Activated T-helper 17 cell treated with anti-CD3 and anti-CD28 coated beads, Interleukin-2, amount 50 U/mL, for 72 hours (primary cell): ENCODE measurements at regions not wholly inside any gene's neighbourhood (a gene's known extent, or its start where the extent isn't known, plus 50 kb on each side); places are given as distances from the start of the nearest gene placed in this dataset.
"Not testable (repeated sequence)": the region's sequence is repeated elsewhere in the genome, so short reads cannot be mapped to it uniquely, and the experiment has no call there.

ENCODE experiments used
- ATAC-seq: fragments of 150-1000 bp; cut with Tn5 transposase; replicated peaks from 2 replicates; pipeline ENCODE4 v1.10.0; 2021; ENCODE audit warnings: mild to moderate bottlenecking, moderate library complexity
- H3K27ac Mint-ChIP-seq: one replicate; pipeline ENCODE4 v1.8.0; 2022; ENCODE audit warnings: mixed read lengths
- H3K27me3 Mint-ChIP-seq: one replicate; pipeline ENCODE4 v1.8.0; 2022; ENCODE audit warnings: mixed read lengths
- H3K36me3 Mint-ChIP-seq: one replicate; pipeline ENCODE4 v1.8.0; 2022; ENCODE audit warnings: low read depth, mild to moderate bottlenecking, mixed read lengths
- H3K4me1 Mint-ChIP-seq: one replicate; pipeline ENCODE4 v1.8.0; 2022; ENCODE audit warnings: mixed read lengths
- H3K4me3 Mint-ChIP-seq: one replicate; pipeline ENCODE4 v1.8.0; 2022; ENCODE audit warnings: mild to moderate bottlenecking, mixed read lengths
- H3K9me3 Mint-ChIP-seq: one replicate; pipeline ENCODE4 v1.8.0; 2022; ENCODE audit warnings: mixed read lengths

GRCh38 chr12:11546582-11547270 lies 102.7 kb upstream of the ETV6 start:
- H3K27me3 Mint-ChIP-seq, ATAC-seq, H3K9me3 Mint-ChIP-seq, H3K27ac Mint-ChIP-seq, H3K36me3 Mint-ChIP-seq: not testable (repeated sequence)
- Mint-ChIP-seq H3K4me3 (peak overlapping the region; percentile 84), H3K4me1 (peaks cover 26% of the 10 kb centered on the region)

GRCh38 chr12:11547271-11547646 lies 102.2 kb upstream of the ETV6 start:
- H3K9me3 Mint-ChIP-seq, H3K27ac Mint-ChIP-seq: not testable (repeated sequence)
- peak overlapping the region; percentile 84 for H3K4me3 Mint-ChIP-seq

GRCh38 chr12:11549119-11549518 lies 100.4 kb upstream of the ETV6 start:
- peaks cover 20% of the 10 kb centered on the region for H3K4me1 Mint-ChIP-seq
- no peak for ATAC-seq
- no peaks in the 10 kb centered on the region for H3K9me3 Mint-ChIP-seq
- H3K27me3 Mint-ChIP-seq: no peaks in the 10 kb centered on the region
- no peak overlapping the region for H3K4me3 Mint-ChIP-seq
- H3K27ac Mint-ChIP-seq: no peak overlapping the region
- H3K36me3 Mint-ChIP-seq: no peaks in the 10 kb centered on the region

More at GRCh38 chr12:11547271-11547646, 102.2 kb upstream of the ETV6 start:
- H3K36me3 Mint-ChIP-seq, ATAC-seq, H3K27me3 Mint-ChIP-seq: not testable (repeated sequence)
- peaks cover 26% of the 10 kb centered on the region for H3K4me1 Mint-ChIP-seq

- H3K27ac Mint-ChIP-seq: peak overlapping the region; percentile 1
- H3K27me3 Mint-ChIP-seq: no peaks in the 10 kb centered on the region
- peak overlapping the region; percentile 5 for H3K4me3 Mint-ChIP-seq
- peak; percentile 82 for ATAC-seq
- H3K4me1 Mint-ChIP-seq: peaks cover 16% of the 10 kb centered on the region
- H3K36me3 Mint-ChIP-seq: no peaks in the 10 kb centered on the region
- H3K9me3 Mint-ChIP-seq: no peaks in the 10 kb centered on the region
Observed at GRCh38 chr12:11553871-11554533, 95.5 kb upstream of the ETV6 start.

GRCh38 chr12:11555195-11555594 lies 94.3 kb upstream of the ETV6 start:
- H3K4me3 Mint-ChIP-seq: peak overlapping the region; percentile 71
- H3K9me3 Mint-ChIP-seq: no peaks in the 10 kb centered on the region
- ATAC-seq: no peak
- no peaks in the 10 kb centered on the region for H3K36me3 Mint-ChIP-seq
- peaks cover 16% of the 10 kb centered on the region for H3K4me1 Mint-ChIP-seq
- no peak overlapping the region for H3K27ac Mint-ChIP-seq
- H3K27me3 Mint-ChIP-seq: no peaks in the 10 kb centered on the region

GRCh38 chr12:11555743-11556625 lies 93.5 kb upstream of the ETV6 start:
- peak; percentile 70 for ATAC-seq
- no peaks in the 10 kb centered on the region for H3K36me3 Mint-ChIP-seq
- peak overlapping the region; percentile 51 for H3K27ac Mint-ChIP-seq
- H3K4me1 Mint-ChIP-seq: peaks cover 16% of the 10 kb centered on the region
- no peaks in the 10 kb centered on the region for H3K27me3 Mint-ChIP-seq
- H3K4me3 Mint-ChIP-seq: peak overlapping the region; percentile 71
- no peaks in the 10 kb centered on the region for H3K9me3 Mint-ChIP-seq

GRCh38 chr12:11556682-11557081 lies 92.8 kb upstream of the ETV6 start:
- Mint-ChIP-seq H3K4me3 (peak overlapping the region; percentile 71), H3K4me1 (peaks cover 16% of the 10 kb centered on the region), H3K27ac (peak overlapping the region; percentile 51), H3K9me3 (no peaks in the 10 kb centered on the region), H3K36me3 (no peaks in the 10 kb centered on the region), H3K27me3 (no peaks in the 10 kb centered on the region)
- ATAC-seq: no peak

GRCh38 chr12:11559626-11560340 lies 89.7 kb upstream of the ETV6 start:
- ATAC-seq: no peak
- H3K27me3 Mint-ChIP-seq: no peaks in the 10 kb centered on the region
- H3K4me1 Mint-ChIP-seq: peaks cover 9% of the 10 kb centered on the region
- no peaks in the 10 kb centered on the region for H3K9me3 Mint-ChIP-seq
- no peak overlapping the region for H3K27ac Mint-ChIP-seq
- no peaks in the 10 kb centered on the region for H3K36me3 Mint-ChIP-seq
- H3K4me3 Mint-ChIP-seq: no peak overlapping the region

GRCh38 chr12:11561411-11561810 lies 88.1 kb upstream of the ETV6 start:
- H3K27ac Mint-ChIP-seq: no peak overlapping the region
- peaks cover under 1% of the 10 kb centered on the region for H3K4me1 Mint-ChIP-seq
- H3K27me3 Mint-ChIP-seq: no peaks in the 10 kb centered on the region
- no peak for ATAC-seq
- H3K9me3 Mint-ChIP-seq: no peaks in the 10 kb centered on the region
- no peak overlapping the region for H3K4me3 Mint-ChIP-seq
- H3K36me3 Mint-ChIP-seq: no peaks in the 10 kb centered on the region

- no peaks in the 10 kb centered on the region for H3K27me3 Mint-ChIP-seq
- H3K9me3 Mint-ChIP-seq: no peaks in the 10 kb centered on the region
- no peak for ATAC-seq
Observed at GRCh38 chr12:11563785-11564739, 85.4 kb upstream of the ETV6 start.

GRCh38 chr12:11564984-11565651 lies 84.4 kb upstream of the ETV6 start:
- Mint-ChIP-seq H3K4me1 (no peaks in the 10 kb centered on the region), H3K27ac (no peak overlapping the region), H3K9me3 (no peaks in the 10 kb centered on the region), H3K4me3 (no peak overlapping the region), H3K36me3 (no peaks in the 10 kb centered on the region), H3K27me3 (no peaks in the 10 kb centered on the region)
- ATAC-seq: no peak

More at GRCh38 chr12:11563785-11564739, 85.4 kb upstream of the ETV6 start:
- no peak overlapping the region for H3K4me3 Mint-ChIP-seq
- no peak overlapping the region for H3K27ac Mint-ChIP-seq
- no peaks in the 10 kb centered on the region for H3K4me1 Mint-ChIP-seq
- no peaks in the 10 kb centered on the region for H3K36me3 Mint-ChIP-seq

GRCh38 chr12:11565752-11566151 lies 83.7 kb upstream of the ETV6 start:
- Mint-ChIP-seq H3K9me3 (no peaks in the 10 kb centered on the region), H3K4me1 (no peaks in the 10 kb centered on the region), H3K36me3 (no peaks in the 10 kb centered on the region), H3K4me3 (no peak overlapping the region), H3K27me3 (no peaks in the 10 kb centered on the region), H3K27ac (no peak overlapping the region)
- no peak for ATAC-seq

- Mint-ChIP-seq H3K9me3 (no peaks in the 10 kb centered on the region), H3K27me3 (no peaks in the 10 kb centered on the region), H3K27ac (no peak overlapping the region), H3K4me3 (no peak overlapping the region), H3K4me1 (no peaks in the 10 kb centered on the region), H3K36me3 (no peaks in the 10 kb centered on the region)
- no peak for ATAC-seq
Observed at GRCh38 chr12:11568155-11568761, 81.2 kb upstream of the ETV6 start.
